NCI-H1092 (cell line): ENCODE measurements at regions not wholly inside any gene's neighbourhood (a gene's known extent, or its start where the extent isn't known, plus 50 kb on each side); places are given as distances from the start of the nearest gene placed in this dataset.

Experiments
- DNase-seq: peaks from one replicate; lab custom pipeline; 2025; lab: John Stamatoyannopoulos, UW

DNA sequence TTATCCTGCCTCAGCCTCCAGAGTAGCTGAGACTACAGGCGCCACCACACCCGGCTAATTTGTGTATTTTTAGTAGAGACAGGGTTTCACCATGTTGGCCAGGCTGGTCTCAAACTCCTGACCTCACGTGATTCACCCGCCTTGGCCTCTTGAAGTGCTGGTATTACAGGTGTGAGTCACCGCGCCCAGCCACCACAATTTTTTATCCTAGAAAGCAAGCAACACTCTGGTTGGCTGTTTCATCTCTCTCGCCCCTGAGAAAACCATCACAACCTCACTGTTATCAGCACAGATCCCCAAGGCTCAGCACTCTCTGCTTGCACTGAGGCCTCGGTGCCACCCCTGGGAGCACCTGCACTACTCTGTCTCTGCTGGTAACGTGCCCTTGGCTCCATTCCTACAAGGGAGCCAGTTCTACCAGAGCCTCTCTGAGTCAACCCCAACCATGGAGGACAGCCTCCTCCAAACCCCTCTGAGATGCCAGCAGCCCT is 134.8 kb upstream of the AGAP1 start:
- DNase-seq = no peak

DNA sequence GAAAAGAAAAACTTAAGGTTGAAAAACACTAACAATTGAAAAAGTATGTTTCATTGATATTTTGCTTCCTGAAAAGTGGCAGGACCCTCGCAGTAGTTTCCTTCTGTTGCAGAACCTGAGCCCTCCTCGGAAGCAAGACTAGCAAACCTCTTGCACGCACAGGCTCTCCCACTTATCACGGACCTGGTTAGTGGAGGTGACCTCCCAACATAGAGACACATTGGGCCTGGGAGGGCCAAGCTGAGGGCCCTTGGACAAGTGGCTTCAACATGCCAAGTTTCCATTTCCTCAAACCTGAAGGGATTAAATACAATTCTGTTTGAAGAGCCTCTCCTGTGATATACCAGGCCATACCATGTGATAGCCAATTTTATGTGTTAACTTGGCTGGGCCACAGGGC is 133.4 kb upstream of the AGAP1 start:
- DNase-seq = no peak

DNA sequence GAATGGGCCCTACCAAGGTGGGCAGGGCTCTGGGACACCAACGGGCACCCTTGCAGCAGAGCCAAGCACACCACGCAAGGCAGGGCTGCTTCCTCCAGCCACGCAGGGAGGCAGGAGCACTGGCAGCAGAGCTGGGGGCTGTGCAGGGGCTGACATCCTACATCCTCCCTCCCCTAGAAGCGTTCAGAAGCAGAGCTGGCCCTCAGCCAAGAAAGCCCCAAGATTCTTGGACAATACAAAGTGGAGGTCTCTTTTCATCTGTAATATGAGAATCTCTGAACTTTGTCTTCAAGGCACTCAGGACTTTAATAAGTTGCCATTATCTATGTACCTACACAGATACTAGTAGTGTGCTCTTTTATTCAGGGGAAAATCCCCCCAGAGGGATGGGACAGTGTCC is 128.1 kb upstream of the AGAP1 start:
- no peak for DNase-seq

DNA sequence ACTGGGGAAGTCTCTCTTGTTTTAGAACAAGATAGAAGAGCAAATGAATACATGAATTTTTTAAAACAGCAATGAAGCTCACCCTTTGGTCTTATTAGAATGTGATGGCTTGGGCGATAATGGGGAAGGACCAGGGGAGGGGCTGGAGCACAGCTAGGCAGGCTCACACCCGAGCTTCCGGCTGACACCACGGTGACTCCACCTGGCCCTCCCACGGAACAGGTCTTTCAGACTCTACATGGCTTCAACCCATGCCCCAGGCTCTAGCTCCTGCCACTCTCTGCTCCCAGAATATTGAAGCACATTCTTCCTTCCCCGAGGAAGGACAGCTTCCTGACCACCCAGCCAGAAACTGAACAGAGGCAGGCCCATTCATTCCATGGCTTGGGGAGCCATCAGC is 127.5 kb upstream of the AGAP1 start:
- DNase-seq = no peak

DNA sequence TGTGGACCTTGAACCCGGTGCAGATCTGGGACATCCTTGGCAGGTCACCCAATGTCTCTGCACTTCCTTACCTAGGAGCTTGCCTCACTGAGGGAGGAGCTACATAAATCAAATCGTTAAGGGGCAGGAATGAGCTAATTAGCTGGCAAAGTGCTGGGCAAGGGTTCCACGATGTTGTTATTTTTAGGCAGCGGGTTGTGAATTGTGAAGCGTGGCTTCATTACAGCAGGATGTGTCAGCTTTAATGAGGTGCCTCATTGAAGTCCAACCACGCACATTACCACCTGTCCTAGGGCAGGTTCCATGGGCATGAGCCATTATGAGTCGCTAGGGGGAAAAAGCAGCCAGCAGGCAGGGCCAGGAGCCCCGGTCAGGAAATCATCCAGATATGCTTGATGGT is 127.0 kb upstream of the AGAP1 start:
- no peak for DNase-seq

DNA sequence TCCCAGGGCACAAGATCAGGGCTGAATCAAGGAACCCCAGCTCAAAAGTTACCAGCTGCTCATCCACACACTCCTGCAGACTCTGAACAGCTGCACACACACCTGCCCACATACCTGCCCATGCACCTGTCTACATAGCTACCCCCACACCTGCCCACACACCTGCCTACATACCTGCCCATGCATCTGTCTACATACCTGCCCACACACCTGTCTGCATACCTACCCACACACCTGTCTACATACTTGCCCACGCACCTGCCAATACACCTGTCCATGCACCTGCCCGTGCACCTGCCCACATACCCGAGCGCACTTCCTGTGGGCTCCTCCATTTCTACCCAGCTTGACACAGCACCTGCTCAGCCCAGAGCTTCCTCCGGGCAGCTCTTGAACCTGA is 122.8 kb upstream of the AGAP1 start:
- no peak for DNase-seq

DNA sequence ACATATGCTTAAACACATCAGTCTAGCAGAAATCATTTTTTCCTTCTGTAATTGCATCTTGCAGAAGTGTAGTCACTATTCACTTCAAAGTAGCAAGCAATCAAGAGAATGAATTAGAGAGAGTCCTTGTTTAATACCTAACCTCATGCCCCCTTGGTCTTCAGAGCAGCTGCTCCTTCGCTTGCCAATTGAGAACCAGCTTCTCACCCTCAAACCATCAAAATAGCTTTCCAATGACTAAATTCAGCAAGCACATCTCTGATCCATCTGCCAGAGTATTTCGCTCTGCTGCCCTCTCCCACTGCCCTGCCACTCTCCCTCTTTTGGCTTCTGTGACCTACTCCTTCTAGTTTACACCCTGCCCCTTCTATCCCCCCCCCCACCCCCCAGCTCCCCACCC is 120.7 kb upstream of the AGAP1 start:
- no peak for DNase-seq

DNA sequence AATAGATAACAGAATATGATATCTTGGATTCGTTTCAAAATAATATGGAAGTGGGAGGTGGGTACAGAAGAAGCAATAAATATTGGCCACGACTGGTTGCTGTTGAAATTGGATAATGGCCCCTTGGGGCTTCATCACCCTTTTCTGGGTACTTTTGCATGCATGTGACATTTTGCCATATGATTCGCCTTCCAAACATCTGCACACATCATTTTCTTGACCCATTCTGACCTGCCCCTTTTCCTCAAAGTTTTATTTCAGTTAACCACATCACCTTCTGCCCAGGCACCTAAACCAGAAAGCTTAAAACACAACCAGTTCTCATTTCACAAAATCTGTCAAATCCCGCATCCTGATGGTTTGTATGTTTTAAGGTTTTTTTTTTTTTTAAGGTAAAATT is 116.7 kb upstream of the AGAP1 start:
- no peak for DNase-seq

DNA sequence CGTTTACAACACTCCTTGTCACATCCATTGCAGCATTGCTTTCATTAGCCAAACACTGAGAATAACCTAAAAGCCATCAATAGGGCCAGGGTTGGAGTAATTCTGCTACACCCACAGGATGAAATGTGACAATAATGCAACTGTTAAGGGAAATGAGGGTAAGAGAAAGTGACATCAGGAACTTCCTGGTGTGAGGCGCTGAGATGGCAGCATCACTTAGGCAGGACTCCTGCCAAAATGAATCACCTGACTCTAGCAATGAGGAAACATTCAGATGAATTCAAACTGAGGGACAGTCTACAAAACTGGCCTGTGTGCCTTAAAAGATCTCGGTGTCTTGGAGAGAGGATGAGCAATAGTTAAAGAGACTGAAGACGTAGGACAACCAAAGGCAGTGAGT is 115.6 kb upstream of the AGAP1 start:
- DNase-seq = no peak

DNA sequence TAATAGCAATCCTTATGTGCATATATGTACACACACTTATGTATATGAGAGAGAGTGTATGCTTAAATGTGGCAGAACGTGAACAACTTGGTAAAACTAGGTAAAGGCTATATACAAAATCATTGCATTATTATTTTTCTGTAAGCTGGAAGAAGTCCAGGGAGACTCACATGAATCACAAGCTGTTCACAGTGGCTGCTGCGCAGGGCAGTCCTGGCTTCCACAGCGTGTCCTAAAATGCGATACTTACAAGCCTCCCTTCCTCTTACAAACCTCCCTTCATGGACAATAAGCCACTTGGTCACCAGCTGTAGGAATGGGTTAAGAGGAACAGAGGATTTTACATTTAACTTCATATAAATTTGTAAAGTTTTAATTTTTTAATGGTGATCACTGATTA is 114.9 kb upstream of the AGAP1 start:
- DNase-seq = no peak

DNA sequence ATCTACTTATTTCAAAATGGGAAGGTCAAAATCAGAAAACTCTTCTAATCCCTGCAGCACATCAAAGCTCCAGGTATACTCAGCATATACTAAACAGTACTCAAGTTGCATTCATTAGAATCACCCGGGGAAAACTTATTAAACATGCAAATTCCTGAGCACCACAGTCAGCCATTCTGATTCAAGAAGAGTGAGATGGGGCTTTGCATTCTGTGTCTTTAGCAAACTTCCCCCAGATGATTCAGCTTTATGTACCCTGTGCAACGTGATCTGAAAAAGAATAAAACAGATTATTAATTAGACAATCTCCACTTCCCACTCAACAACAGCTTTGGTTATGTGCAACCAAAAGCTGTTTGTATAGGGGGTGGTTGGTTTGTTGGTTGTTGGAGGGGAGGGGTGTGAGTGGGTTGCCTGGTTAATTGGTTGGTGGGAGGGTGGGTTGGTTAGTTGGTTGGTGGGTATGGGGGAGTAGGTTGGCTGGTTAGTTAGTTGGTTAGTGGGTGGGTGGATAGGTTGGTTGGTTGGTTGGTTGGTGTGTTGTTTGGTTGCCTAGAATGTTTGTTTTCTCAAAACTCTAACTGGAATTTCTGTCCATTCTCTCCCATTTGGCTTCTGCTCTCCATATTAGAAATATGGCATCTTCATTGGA is 112.5 kb upstream of the AGAP1 start:
- no peak for DNase-seq

DNA sequence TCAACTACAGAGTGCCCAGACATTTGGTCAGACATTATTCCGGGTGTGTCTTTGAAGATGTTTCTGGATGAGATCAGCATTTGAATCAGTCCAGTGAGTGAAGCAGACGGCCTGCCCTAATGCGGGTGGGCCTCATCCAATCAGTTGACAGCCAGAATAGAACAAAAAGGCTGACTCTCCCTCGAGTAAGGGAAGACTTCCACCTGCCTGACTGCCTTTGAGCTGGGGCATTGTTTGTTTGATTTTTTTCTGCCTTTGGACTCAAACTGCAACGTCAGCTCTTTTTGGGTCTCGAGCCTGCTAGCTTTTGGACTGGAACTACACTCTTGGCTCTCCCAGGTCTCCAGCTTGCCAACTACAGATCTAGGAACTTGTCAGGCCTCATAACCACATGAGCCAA is 111.7 kb upstream of the AGAP1 start:
- no peak for DNase-seq

DNA sequence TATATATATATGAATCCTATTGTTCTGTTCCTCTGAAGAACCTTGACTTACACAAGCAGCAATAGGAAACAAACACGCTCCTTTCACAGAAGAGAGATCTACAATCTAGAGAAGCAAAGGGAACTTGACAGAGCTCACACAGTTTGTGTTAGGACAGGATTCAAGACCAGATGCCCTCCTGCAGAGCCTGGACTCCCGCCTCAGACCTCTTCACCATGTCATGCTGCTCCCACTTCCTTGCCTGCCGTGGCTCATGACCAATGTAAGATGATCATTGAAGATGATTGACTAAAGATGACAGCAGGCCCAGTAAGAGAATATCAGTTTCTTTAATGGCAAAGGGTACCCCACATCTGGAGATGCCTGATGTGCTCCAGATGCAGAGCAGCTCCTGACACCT is 111.2 kb upstream of the AGAP1 start:
- DNase-seq = no peak

DNA sequence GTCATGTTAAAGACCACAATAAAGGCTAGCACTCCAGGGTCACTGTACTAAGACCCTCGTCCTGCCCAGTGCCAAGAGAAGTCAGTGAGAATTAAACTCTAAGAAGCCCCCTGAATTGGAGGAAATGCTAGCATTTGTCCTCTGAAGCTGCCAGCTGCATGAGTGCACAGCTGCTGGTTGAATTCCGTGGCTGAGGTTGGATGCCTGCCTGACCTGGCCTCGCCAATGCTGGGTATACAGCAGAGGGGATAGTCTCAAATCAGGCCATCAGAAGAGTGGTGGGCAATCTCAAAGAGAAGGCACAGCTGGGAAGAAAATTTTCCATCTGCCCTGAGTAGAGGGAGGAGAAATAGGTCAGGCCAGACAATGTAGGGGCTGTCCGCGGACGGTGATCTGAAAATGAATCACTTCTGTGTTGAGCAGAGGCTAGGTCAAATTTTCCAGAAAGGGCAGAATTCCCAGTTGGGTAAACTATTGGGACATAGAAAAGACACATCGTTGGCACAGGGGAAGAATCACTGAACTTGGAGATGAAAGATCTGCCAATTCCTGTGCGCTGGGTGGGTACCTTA is 110.5 kb upstream of the AGAP1 start:
- DNase-seq = no peak

DNA sequence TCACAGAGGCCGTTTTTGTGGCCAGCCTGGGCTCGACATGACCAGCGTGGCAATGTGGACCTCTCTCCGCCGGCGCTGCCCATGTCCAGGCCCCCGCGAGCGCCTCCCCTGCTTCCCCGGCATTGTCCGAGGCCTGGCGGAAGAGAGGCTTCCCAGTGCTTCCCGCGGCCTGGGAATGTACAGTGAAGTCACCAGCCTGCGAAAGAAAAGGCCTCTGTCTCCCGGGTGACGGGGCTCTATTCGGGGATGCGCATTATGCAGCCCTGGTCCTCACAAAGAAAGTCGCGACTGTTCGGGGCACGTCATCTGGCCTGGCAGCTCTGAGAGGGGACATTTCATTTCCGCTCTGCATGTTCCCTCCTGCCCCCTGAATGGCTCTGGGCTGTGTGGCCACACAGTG is 109.2 kb upstream of the AGAP1 start:
- DNase-seq = no peak

DNA sequence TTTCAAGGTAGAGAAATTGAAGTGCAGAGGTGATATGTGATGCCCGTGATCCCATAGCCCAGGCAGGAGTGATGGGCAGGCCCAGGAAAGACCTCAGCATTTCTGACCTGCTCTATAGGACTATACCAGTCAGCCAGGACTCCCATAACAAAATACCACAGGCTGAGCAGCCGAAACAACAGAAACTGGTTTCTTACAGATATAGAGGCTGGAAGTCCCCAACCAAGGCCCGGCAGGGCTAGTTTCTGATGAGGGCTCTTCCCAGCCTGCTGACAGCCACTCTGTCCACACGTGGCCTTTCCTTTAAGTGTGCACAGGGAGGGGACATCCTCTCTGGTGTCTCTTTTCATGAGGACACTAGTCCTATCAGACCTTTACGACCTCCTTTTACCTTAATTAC is 104.2 kb upstream of the AGAP1 start:
- DNase-seq = no peak

DNA sequence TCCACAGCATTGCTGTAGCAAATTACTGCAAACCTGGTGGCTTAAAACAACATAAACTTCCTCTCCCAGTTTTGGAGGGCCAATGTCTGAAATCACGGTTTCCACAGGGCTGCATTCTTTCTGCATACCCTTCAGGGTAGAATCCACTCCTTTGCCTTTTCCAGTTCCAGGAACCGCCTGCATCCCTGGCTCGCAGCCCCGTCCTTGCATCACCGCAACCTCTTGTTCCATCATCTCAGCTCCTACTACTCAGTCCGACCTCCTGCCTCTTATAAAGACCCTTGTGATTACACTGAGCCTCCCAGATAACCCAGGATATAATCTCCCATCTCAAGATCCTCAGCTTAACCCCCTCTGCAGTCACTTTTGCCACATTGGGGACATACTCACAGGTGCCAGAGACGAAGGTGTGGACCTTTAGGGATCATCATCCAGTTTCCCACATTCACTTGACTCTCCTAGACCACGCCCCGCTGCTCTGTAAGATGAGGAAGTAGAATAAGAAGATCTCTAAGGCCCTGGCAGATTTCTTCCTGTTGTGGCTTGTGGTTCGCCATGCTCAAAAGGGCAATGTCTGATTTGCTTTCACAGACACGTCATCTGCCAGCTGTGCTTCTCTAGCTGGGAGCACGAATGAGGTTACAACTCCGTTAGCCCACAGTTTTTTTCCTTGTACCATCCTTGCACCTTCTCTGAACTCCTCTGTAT is 103.6 kb upstream of the AGAP1 start:
- no peak for DNase-seq

DNA sequence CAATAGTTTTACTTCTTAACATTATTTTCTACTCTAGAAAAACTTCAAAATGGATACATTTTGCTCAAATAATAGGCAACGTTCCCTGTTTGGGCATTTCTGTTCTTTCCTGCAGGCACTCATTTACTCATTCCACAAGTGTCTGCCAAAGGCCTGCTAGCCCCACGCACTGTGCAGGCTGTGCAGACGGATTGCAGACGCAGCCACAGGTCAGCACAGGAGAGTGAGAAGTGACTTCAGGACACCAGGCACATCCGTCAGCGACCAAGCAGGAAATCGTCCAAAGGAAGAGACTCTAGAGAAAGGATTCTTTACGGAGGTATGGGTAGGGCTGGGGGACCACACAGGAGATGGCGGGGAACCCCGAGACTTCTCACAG is 103.0 kb upstream of the AGAP1 start:
- no peak for DNase-seq

DNA sequence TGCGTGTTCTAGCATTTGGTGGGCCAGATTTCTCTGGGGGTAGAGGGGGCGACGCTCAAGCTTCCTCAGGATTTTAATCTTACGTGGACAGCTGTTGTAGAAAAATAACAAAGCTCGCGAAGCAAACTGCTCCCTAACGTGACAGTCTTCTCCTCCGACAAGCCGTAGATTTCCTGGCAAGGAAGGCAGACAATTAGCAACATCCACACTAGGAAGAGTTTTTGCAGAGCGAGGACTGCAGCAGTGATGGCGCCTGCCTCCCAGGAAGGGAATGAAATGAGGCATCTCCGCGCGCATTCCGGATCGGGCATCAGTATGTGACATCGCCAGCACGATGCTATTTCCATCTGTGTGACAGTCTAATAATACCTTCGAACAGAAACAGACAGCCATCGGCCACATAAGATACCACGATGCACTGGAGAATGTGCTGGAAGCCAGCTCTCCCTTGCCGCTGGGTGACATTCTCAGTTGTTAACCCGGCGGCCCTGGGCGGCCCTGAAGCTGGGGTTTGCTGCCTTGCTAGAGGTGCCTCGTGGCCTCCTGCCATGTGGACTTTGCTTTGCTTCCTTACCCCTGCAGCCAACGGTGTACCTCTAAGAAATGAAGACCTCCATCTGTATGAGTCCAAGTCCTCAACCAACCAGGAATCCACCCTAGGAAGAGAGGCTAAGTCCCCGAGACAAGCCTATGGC is 101.8 kb upstream of the AGAP1 start:
- DNase-seq = no peak

DNA sequence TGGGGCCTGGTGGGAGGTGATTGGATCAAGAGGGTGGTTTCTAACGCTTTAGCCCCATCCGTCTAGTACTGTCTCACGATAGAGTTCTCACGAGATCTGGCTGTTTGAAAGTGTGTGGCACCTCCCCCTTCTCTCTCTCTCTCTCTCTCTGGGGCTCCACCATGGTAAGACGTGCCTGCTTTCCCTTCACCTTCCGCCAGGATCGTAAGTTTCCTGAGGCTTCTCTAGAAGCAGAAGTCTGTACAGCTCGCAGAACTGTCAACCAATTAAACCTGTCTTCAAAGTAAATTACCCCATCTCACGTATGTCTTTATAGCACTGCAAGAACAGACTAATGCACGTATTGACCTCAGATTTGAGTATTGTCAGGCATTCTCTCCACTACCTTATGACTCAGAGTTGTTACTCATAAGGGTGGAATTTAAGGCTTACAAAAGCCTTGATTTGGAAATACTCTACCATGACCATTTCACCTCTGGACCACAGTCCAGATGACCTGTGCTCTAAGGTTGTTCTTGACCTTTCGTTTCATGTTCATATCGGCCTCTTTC is 99.5 kb upstream of the AGAP1 start:
- no peak for DNase-seq

DNA sequence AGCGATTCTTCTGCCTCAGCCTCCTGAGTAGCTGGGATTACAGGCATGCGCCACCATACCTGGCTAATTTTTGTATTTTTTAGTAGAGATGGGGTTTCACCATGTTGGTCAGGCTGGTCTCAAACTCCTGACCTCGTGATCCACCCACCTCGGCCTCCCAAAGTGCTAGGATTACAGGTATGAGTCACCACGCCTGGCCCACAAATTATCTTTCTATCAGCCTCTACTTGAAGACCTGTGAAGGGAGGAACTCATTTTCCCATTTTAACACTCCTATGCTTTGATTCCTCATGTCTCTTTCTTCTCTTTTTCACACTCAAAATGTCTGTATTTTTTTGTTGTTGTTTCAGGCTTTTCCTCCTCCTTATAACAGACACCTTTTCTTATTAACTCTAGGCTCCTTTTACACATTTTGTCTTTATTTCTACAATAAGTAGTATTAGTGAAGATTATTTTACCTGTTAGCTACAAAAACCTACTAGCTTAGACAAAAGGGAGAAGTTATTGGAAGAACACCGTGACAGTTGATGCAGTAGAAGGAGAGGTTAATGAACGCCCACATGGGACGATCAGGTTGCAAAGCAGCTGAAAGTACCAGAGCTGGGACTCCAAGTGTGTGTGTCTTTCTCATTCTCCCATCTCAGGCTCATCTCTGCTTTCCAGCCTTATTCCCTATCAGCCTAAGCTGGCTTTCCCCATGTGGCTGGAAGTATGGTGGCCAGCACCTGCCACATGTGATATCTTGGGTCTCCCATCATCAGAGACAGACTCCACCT is 97.6 kb upstream of the AGAP1 start:
- no peak for DNase-seq

DNA sequence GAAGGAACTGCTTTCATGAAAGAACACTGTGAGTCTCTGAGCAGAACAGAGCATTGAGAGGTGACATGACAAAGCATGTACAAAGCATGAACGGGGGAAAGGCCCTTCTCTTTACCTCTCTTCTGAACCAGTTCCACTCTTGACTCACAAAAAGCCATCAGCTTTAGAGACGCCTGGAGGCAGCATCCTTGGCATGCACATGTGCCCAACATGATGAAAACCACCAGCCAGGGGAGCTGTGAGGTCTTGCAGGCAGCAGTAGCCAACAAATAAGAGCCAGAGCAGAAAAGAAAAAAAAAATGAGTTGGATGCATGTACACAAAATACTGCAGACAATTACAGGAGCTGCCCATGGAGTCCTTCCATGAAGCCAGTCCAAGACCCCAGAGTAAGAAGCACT is 95.5 kb upstream of the AGAP1 start:
- no peak for DNase-seq
